ENCODE measurements at regions not wholly inside any gene's neighbourhood (a gene's known extent, or its start where the extent isn't known, plus 50 kb on each side); places are given as distances from the start of the nearest gene placed in this dataset.
"Not testable (repeated sequence)": the region's sequence is repeated elsewhere in the genome, so short reads cannot be mapped to it uniquely, and the experiment has no call there.

DNA sequence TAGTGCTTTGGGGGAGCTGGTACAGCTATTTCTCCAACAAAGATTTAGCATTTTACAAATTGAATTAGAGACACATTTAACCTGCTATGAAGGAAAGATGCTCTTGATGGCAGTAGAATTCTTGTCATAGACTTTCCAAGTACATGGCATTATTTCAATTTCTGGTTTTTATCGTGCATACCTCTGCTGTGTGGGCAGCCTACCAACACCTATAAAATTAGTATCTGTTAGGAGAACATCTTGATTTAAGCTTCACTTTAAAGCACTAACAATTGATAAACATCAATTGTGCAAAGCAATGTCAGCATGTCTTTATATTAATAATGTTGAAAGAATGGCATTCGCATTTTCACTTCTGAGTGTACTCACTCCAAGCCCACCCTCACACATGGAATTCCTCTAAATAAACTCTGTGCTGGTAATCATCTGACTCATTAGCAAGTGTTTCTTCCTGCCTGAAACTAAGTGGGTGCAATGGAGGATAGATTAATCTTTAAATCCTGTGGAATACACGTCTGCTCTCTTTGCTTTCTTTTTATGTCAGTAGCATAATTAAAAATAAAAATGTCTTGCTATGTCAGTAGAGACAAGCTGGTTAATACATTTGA is 279.8 kb upstream of the MAGEB18 start:
- DNase-seq = no peak
- TF ChIP-seq, protein P1, sequence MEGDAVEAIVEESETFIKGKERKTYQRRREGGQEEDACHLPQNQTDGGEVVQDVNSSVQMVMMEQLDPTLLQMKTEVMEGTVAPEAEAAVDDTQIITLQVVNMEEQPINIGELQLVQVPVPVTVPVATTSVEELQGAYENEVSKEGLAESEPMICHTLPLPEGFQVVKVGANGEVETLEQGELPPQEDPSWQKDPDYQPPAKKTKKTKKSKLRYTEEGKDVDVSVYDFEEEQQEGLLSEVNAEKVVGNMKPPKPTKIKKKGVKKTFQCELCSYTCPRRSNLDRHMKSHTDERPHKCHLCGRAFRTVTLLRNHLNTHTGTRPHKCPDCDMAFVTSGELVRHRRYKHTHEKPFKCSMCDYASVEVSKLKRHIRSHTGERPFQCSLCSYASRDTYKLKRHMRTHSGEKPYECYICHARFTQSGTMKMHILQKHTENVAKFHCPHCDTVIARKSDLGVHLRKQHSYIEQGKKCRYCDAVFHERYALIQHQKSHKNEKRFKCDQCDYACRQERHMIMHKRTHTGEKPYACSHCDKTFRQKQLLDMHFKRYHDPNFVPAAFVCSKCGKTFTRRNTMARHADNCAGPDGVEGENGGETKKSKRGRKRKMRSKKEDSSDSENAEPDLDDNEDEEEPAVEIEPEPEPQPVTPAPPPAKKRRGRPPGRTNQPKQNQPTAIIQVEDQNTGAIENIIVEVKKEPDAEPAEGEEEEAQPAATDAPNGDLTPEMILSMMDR (IDR thresholded peaks at IDR 0.05; ENCODE audit: low read depth, low read length) = no peak
- no peaks in the 10 kb centered on the region for H3K9me3 ChIP-seq

DNA sequence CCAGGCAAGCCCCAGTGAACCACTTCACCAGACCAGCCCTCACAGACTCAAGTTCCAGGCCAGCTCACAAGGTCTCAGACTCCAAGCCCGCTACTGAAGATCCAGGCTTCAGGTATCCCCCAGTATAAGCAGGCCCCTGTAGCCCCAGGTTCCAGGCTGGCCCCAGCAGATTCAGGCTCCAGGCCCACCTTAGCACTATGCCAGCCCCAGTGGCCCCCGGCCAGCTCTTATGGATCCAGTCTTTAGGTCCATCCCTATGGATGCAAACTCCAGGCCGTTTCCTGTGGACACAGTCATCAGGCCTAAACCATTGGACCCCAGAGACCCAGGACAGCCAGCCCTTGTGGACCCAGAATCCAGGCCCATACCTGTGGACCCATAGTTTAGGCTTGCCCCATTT is 277.8 kb upstream of the MAGEB18 start:
- Histone ChIP-seq H3K4me3 (ENCODE audit: low read depth, low read length) (no peak overlapping the region), H3K36me3 (no peaks in the 10 kb centered on the region), H3K27me3 (no peaks in the 10 kb centered on the region), H3K9me3 (no peaks in the 10 kb centered on the region), H3K4me1 (no peaks in the 10 kb centered on the region)
- no peak for DNase-seq
- TF ChIP-seq, protein P1 (IDR thresholded peaks at IDR 0.05; ENCODE audit: low read depth, low read length) = no peak

More for the DNA sequence above, 279.8 kb upstream of the MAGEB18 start:
- no peaks in the 10 kb centered on the region for H3K27me3 ChIP-seq
- H3K36me3 ChIP-seq = no peaks in the 10 kb centered on the region
- H3K4me1 ChIP-seq = no peaks in the 10 kb centered on the region
- H3K4me3 ChIP-seq (ENCODE audit: low read depth, low read length) = no peak overlapping the region

DNA sequence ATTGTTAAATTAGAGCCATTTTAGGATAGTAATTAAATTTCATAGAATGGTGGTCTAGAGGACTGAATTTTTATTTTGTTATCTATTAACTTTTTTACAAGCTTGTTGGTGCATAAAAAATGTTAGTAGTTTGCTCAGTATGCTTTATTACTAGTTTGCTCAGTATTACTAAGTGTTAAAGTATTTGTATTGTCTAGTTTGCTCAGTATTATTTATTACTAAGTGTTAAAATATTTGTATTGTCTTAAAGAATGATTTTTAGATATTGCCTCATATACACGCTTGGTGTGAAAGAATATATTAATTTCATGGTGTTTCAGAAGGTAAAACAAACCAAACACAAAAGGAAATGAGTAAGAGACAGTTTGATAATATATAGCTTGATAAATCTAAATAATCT is 268.4 kb upstream of the MAGEB18 start:
- Histone ChIP-seq H3K4me1 (no peaks in the 10 kb centered on the region), H3K9me3 (no peaks in the 10 kb centered on the region), H3K36me3 (no peaks in the 10 kb centered on the region), H3K4me3 (ENCODE audit: low read depth, low read length) (no peak overlapping the region), H3K27me3 (no peaks in the 10 kb centered on the region)
- TF ChIP-seq, protein P1 (IDR thresholded peaks at IDR 0.05; ENCODE audit: low read depth, low read length) = no peak
- DNase-seq = no peak

DNA sequence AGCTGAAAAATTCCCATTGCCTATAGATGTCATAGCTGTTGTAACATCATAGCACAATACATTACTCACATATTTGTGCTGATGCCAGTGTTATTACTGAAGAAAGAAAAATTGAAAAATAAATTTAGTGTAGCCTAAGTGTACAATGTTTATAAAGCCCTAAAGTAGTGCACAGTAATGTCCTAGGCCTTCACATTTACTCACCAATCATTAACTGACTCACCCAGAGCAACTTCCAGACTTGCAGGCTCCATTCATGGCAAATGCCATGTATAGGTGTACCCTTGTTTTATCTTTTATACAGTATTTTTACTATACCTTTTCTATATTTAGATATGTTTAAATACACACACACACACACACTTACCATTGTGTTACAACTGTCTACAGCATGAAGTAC is 265.4 kb upstream of the MAGEB18 start:
- no peaks in the 10 kb centered on the region for H3K4me1 ChIP-seq
- H3K27me3 ChIP-seq = no peaks in the 10 kb centered on the region
- no peak for DNase-seq
- TF ChIP-seq, protein P1 (IDR thresholded peaks at IDR 0.05; ENCODE audit: low read depth, low read length) = no peak
- no peak overlapping the region for H3K4me3 ChIP-seq (ENCODE audit: low read depth, low read length)
- no peaks in the 10 kb centered on the region for H3K36me3 ChIP-seq
- no peaks in the 10 kb centered on the region for H3K9me3 ChIP-seq

DNA sequence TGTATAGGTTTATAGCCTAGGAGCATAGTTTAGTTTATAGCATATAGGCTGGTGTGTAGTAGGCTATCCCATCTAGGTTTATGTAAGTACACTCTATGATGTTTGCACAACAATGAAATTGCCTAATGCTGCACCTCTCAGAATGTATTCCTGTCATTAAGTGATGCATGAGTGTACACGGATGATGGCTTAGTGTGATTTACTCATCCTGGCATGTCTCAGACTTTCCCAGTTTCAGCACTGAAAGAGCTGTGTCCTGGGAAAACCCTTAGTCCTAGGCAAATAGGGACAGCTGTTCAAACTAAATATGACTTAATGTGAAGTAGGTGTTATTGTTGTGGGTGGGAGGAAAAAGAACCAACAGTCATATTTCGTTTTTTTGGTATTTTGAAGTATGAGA is 264.9 kb upstream of the MAGEB18 start:
- no peaks in the 10 kb centered on the region for H3K9me3 ChIP-seq
- TF ChIP-seq, protein P1 (IDR thresholded peaks at IDR 0.05; ENCODE audit: low read depth, low read length) = no peak
- no peak for DNase-seq

DNA sequence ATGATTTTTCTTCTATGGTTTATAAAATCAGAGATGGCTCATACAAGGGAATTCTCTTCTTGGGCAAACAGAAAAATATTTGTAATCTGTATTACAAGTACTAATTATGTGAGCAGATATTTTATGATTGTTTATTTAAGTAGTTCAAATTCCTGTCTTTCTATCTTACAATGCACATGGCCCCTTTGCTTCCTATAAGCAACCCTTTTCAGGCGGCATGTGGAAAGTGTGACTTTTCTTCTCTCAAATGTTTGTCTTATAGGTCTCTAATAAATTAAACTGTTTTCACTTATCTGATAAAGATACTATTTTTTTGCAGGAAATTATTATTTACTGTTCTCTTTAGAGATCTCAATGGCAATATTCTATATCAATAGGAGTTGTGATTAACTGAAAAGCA is 259.3 kb upstream of the MAGEB18 start:
- H3K4me3 ChIP-seq (ENCODE audit: low read depth, low read length) = no peak overlapping the region
- H3K36me3 ChIP-seq = no peaks in the 10 kb centered on the region
- TF ChIP-seq, protein P1 (IDR thresholded peaks at IDR 0.05; ENCODE audit: low read depth, low read length) = no peak
- no peaks in the 10 kb centered on the region for H3K27me3 ChIP-seq
- H3K9me3 ChIP-seq = no peaks in the 10 kb centered on the region
- H3K4me1 ChIP-seq = no peaks in the 10 kb centered on the region
- DNase-seq = no peak

More for the DNA sequence above, 264.9 kb upstream of the MAGEB18 start:
- Histone ChIP-seq H3K36me3 (no peaks in the 10 kb centered on the region), H3K27me3 (no peaks in the 10 kb centered on the region), H3K4me1 (no peaks in the 10 kb centered on the region), H3K4me3 (ENCODE audit: low read depth, low read length) (no peak overlapping the region)

DNA sequence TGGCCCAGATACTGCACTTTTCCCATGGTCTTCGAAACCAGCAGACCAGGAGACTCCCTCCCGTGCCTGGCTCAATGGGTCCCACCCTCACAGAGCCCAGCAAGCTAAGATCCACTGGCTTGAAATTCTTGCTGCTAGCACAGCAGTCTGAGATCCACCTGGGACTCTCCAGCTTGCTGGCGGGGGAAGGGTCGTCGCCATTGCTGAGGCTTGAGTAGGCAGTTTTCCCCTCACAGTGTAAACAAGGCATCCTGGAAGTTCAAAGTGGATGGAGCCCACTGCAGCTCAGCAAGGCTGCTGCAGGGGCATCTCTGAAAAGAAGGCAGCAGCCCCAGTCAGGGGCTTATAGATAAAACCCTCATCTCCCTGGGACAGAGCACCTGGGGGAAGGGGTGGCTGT is 255.6 kb upstream of the MAGEB18 start:
- not testable (repeated sequence) for DNase-seq; H3K4me3 ChIP-seq (ENCODE audit: low read depth, low read length); H3K27me3 ChIP-seq; H3K36me3 ChIP-seq; H3K9me3 ChIP-seq; H3K4me1 ChIP-seq
